Ascending aorta (tissue), 2 donors: ENCODE measurements at regions not wholly inside any gene's neighbourhood (a gene's known extent, or its start where the extent isn't known, plus 50 kb on each side); places are given as distances from the start of the nearest gene placed in this dataset.

ENCODE experiments used
- DNase-seq, 2 donors: peaks; one replicate each; pipeline ENCODE4 v3.0.0-alpha.2; 2019; ENCODE audit warnings: low spot score in 2 of 2
- H3K27ac ChIP-seq, 2 donors: fragments of 200-600 bp; sonication (generic); one replicate each; pipeline ENCODE4 v1.5.1; 2016 to 2017; ENCODE audit warnings: mild to moderate bottlenecking in 1 of 2
- H3K27me3 ChIP-seq: fragments of 200-600 bp; sonication (generic); one replicate; pipeline ENCODE4 v1.5.1; 2017
- H3K36me3 ChIP-seq, 2 donors: fragments of 200-600 bp; sonication (generic); one replicate each; pipeline ENCODE4 v1.5.1; 2016
- H3K4me1 ChIP-seq, 2 donors: fragments of 200-600 bp; sonication (generic); one replicate each; pipeline ENCODE4 v1.5.1; 2016 to 2017; ENCODE audit warnings: mild to moderate bottlenecking in 1 of 2
- H3K4me3 ChIP-seq, 2 donors: fragments of 200-600 bp; sonication (generic); one replicate each; pipeline ENCODE4 v1.5.1; 2016 to 2017; ENCODE audit warnings: mild to moderate bottlenecking in 1 of 2
- H3K9me3 ChIP-seq, 2 donors: fragments of 200-600 bp; sonication (generic); one replicate each; pipeline ENCODE4 v1.5.1; 2016
- intact Hi-C: fragments of 100-400 bp; cut with DNase I; formaldehyde crosslinking; loops from one replicate; pipeline ENCODE4 v1.15.1; 2023
- TF ChIP-seq, protein P1 (sequence below), 3 experiments: fragments of 200-600 bp in 2 of 3; fragments of 450-650 bp in 1 of 3; sonication (generic) in 2 of 3; IDR thresholded peaks; one replicate each; pipeline ENCODE4 v1.5.1; 2016 to 2019; ENCODE audit warnings: antibody characterized with exemption in 3 of 3, mild to moderate bottlenecking in 1 of 3, moderate library complexity in 1 of 3

DNA sequence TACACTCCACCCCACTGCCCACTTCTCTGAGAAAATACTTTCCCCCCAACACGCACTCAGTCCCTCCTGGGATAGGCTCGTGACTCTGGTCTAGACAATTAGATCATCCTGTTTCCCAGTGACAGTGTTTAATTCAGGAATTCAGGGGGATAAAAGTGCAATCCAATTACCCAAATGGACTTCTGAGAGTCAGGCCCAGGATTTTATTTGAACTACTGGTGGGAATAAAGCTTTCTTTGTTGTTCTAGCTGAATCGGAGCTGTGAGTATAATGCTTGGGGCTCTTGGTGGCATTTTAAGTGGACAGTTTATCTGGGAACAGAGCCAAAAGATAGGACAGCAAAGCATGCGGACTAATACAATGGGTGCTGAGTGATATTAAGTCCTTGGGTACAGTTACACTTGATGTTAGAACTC is 683.3 kb downstream of the MAT2B start:
- TF ChIP-seq, protein P1, sequence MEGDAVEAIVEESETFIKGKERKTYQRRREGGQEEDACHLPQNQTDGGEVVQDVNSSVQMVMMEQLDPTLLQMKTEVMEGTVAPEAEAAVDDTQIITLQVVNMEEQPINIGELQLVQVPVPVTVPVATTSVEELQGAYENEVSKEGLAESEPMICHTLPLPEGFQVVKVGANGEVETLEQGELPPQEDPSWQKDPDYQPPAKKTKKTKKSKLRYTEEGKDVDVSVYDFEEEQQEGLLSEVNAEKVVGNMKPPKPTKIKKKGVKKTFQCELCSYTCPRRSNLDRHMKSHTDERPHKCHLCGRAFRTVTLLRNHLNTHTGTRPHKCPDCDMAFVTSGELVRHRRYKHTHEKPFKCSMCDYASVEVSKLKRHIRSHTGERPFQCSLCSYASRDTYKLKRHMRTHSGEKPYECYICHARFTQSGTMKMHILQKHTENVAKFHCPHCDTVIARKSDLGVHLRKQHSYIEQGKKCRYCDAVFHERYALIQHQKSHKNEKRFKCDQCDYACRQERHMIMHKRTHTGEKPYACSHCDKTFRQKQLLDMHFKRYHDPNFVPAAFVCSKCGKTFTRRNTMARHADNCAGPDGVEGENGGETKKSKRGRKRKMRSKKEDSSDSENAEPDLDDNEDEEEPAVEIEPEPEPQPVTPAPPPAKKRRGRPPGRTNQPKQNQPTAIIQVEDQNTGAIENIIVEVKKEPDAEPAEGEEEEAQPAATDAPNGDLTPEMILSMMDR (IDR thresholded peaks at IDR 0.05), result no peak
- H3K4me3 ChIP-seq, result no peak overlapping the region
- DNase-seq, result no peak
- no peaks in the 10 kb centered on the region for H3K27me3 ChIP-seq
- H3K9me3 ChIP-seq, result no peaks in the 10 kb centered on the region
- intact Hi-C loops, result no loop called here
- no peaks in the 10 kb centered on the region for H3K4me1 ChIP-seq
- H3K36me3 ChIP-seq, result no peaks in the 10 kb centered on the region
- no peak overlapping the region for H3K27ac ChIP-seq

DNA sequence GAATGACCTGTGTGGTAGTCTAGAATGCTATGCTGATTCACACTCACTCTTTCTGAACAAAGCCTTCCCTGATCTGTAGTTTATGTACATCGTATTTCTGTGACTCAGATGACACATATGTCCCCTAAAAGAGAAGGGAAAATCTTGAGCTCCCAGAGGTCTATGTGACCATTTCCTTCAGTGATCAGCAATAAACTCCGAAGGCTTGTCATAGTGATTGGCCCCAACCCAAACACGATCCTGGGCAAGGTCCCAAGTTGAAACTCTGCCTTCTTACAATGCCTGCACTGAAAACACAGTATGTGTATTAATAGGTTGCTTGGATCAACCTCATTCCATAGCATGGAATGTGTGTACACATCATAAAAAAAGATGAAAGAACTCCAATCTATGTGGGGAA is 685.8 kb downstream of the MAT2B start:
- Histone ChIP-seq H3K4me3 (no peak overlapping the region), H3K36me3 (no peaks in the 10 kb centered on the region), H3K27ac (no peak overlapping the region), H3K4me1 (no peaks in the 10 kb centered on the region), H3K9me3 (no peaks in the 10 kb centered on the region), H3K27me3 (no peaks in the 10 kb centered on the region)
- TF ChIP-seq, protein P1 (IDR thresholded peaks at IDR 0.05), result no peak
- intact Hi-C loops, result no loop called here
- no peak for DNase-seq

- intact Hi-C loops, result no loop called here
- H3K4me1 ChIP-seq, result no peaks in the 10 kb centered on the region
- TF ChIP-seq, protein P1 (IDR thresholded peaks at IDR 0.05), result no peak
- no peak overlapping the region for H3K4me3 ChIP-seq
- no peaks in the 10 kb centered on the region for H3K36me3 ChIP-seq
- H3K9me3 ChIP-seq, result no peaks in the 10 kb centered on the region
- no peaks in the 10 kb centered on the region for H3K27me3 ChIP-seq
- no peak overlapping the region for H3K27ac ChIP-seq
- DNase-seq, result no peak
These were observed 696.9 kb downstream of the MAT2B start for GRCh38 chr5:164202338-164202737.

GRCh38 chr5:164203581-164204225 is 698.3 kb downstream of the MAT2B start:
- Histone ChIP-seq H3K4me3 (no peak overlapping the region), H3K36me3 (no peaks in the 10 kb centered on the region), H3K9me3 (no peaks in the 10 kb centered on the region), H3K27me3 (no peaks in the 10 kb centered on the region), H3K27ac (no peak overlapping the region), H3K4me1 (no peaks in the 10 kb centered on the region)
- TF ChIP-seq, protein P1 (IDR thresholded peaks at IDR 0.05), result no peak
- no peak for DNase-seq
- intact Hi-C loops, result no loop called here

- no peaks in the 10 kb centered on the region for H3K36me3 ChIP-seq
- TF ChIP-seq, protein P1 (IDR thresholded peaks at IDR 0.05), result no peak
- no peaks in the 10 kb centered on the region for H3K27me3 ChIP-seq
- intact Hi-C loops, result no loop called here
- no peak overlapping the region for H3K27ac ChIP-seq
- H3K4me3 ChIP-seq, result no peak overlapping the region
- no peak for DNase-seq
- H3K9me3 ChIP-seq, result no peaks in the 10 kb centered on the region
- H3K4me1 ChIP-seq, result no peaks in the 10 kb centered on the region
These were observed 699.0 kb downstream of the MAT2B start for GRCh38 chr5:164204338-164204946.
